Panc1 (cell line): ENCODE measurements at regions not wholly inside any gene's neighbourhood (a gene's known extent, or its start where the extent isn't known, plus 50 kb on each side); places are given as distances from the start of the nearest gene placed in this dataset.

Source experiments
- TF ChIP-seq, protein P1 (sequence below): fragments of 450-650 bp; IDR thresholded peaks from 2 replicates; pipeline ENCODE4 v1.5.1; 2017; ENCODE audit warnings: mild to moderate bottlenecking
- TF ChIP-seq, protein P2 (sequence below), 2 experiments: IDR thresholded peaks; 2 replicates each; pipeline ENCODE4 v1.6.1; 2011 to 2012; ENCODE audit warnings: low read depth in 2 of 2, control low read depth in 1 of 2, low read length in 1 of 2, mild to moderate bottlenecking in 1 of 2, moderate library complexity in 1 of 2; ENCODE audit not compliant: insufficient read depth in 1 of 2

DNA sequence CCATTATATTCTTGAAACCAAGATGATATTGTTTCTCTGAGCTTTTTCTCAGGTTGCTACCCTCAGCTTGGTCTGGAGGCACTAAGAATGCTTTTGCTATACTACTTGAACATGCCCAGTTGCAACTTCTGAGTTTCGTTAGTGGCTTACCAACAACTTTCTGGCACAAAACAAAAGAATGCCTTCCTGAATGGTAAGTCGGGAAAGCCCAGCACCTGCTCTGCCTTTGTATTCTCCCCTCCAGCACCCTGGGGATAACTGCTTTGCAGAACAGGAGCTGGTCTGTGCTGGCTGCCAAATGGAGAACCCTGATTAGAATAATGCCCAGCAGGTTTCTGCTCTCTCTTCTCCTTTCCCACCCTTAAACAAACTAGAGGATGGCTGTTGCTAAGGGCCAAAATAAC, 149.3 kb downstream of the TGFB2 start:
- TF ChIP-seq, protein P1, sequence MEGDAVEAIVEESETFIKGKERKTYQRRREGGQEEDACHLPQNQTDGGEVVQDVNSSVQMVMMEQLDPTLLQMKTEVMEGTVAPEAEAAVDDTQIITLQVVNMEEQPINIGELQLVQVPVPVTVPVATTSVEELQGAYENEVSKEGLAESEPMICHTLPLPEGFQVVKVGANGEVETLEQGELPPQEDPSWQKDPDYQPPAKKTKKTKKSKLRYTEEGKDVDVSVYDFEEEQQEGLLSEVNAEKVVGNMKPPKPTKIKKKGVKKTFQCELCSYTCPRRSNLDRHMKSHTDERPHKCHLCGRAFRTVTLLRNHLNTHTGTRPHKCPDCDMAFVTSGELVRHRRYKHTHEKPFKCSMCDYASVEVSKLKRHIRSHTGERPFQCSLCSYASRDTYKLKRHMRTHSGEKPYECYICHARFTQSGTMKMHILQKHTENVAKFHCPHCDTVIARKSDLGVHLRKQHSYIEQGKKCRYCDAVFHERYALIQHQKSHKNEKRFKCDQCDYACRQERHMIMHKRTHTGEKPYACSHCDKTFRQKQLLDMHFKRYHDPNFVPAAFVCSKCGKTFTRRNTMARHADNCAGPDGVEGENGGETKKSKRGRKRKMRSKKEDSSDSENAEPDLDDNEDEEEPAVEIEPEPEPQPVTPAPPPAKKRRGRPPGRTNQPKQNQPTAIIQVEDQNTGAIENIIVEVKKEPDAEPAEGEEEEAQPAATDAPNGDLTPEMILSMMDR = no peak
- TF ChIP-seq, protein P2, sequence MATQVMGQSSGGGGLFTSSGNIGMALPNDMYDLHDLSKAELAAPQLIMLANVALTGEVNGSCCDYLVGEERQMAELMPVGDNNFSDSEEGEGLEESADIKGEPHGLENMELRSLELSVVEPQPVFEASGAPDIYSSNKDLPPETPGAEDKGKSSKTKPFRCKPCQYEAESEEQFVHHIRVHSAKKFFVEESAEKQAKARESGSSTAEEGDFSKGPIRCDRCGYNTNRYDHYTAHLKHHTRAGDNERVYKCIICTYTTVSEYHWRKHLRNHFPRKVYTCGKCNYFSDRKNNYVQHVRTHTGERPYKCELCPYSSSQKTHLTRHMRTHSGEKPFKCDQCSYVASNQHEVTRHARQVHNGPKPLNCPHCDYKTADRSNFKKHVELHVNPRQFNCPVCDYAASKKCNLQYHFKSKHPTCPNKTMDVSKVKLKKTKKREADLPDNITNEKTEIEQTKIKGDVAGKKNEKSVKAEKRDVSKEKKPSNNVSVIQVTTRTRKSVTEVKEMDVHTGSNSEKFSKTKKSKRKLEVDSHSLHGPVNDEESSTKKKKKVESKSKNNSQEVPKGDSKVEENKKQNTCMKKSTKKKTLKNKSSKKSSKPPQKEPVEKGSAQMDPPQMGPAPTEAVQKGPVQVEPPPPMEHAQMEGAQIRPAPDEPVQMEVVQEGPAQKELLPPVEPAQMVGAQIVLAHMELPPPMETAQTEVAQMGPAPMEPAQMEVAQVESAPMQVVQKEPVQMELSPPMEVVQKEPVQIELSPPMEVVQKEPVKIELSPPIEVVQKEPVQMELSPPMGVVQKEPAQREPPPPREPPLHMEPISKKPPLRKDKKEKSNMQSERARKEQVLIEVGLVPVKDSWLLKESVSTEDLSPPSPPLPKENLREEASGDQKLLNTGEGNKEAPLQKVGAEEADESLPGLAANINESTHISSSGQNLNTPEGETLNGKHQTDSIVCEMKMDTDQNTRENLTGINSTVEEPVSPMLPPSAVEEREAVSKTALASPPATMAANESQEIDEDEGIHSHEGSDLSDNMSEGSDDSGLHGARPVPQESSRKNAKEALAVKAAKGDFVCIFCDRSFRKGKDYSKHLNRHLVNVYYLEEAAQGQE (IDR thresholded peaks at IDR 0.05; ENCODE audit: insufficient read depth in 1 of 2, low read depth in 2 of 2, low read length in 1 of 2) = no peak
